MM.1S (cell line): ENCODE measurements at regions not wholly inside any gene's neighbourhood (a gene's known extent, or its start where the extent isn't known, plus 50 kb on each side); places are given as distances from the start of the nearest gene placed in this dataset.

Experiments used
- DNase-seq: peaks from one replicate; pipeline ENCODE4 v3.0.0-alpha.2; 2015
- H2AFZ ChIP-seq: fragments of 300-600 bp; sonication (generic); 2 replicates; pipeline ENCODE4 v1.6.0; 2016; ENCODE audit warnings: antibody characterized with exemption, low read length
- H3F3A ChIP-seq: fragments of 300-600 bp; sonication (generic); 2 replicates; pipeline ENCODE4 v1.6.1; 2016; ENCODE audit warnings: mild to moderate bottlenecking, antibody characterized with exemption, low read length, moderate library complexity, mixed read lengths; ENCODE audit not compliant: insufficient read depth
- H3K27ac ChIP-seq: fragments of 300-600 bp; sonication (generic); 2 replicates; pipeline ENCODE4 v1.5.1; 2016; ENCODE audit warnings: mild to moderate bottlenecking, low read length
- H3K27me3 ChIP-seq: fragments of 300-600 bp; sonication (generic); replicated peaks from 2 replicates; pipeline ENCODE4 v1.6.0; 2016; ENCODE audit warnings: low read length; ENCODE audit not compliant: insufficient read depth
- H3K36me3 ChIP-seq: fragments of 300-600 bp; sonication (generic); replicated peaks from 2 replicates; pipeline ENCODE4 v1.6.1; 2016; ENCODE audit warnings: mild to moderate bottlenecking, low read length, mixed read lengths; ENCODE audit not compliant: insufficient read depth
- H3K4me1 ChIP-seq: fragments of 300-600 bp; sonication (generic); 2 replicates; pipeline ENCODE4 v1.6.1; 2016; ENCODE audit warnings: low read length, mixed read lengths
- H3K4me2 ChIP-seq: fragments of 300-600 bp; sonication (generic); 2 replicates; pipeline ENCODE4 v1.6.0; 2016; ENCODE audit warnings: low read depth, low read length
- H3K4me3 ChIP-seq: fragments of 300-600 bp; sonication (generic); 2 replicates; pipeline ENCODE4 v1.5.1; 2016; ENCODE audit warnings: low read length, mixed read lengths
- H3K79me2 ChIP-seq: fragments of 300-600 bp; sonication (generic); 2 replicates; pipeline ENCODE4 v1.6.1; 2016; ENCODE audit warnings: mixed run types, low read length, mixed read lengths
- H3K9ac ChIP-seq: fragments of 300-600 bp; sonication (generic); 2 replicates; pipeline ENCODE4 v1.6.1; 2016; ENCODE audit warnings: low read length, mixed read lengths
- H3K9me2 ChIP-seq: fragments of 300-600 bp; sonication (generic); replicated peaks from 2 replicates; pipeline ENCODE4 v1.6.1; 2016; ENCODE audit warnings: mild to moderate bottlenecking, low read length, mixed read lengths; ENCODE audit not compliant: insufficient read depth
- H3K9me3 ChIP-seq: fragments of 300-600 bp; sonication (generic); replicated peaks from 2 replicates; pipeline ENCODE4 v1.6.1; 2016; ENCODE audit warnings: mild to moderate bottlenecking, low read length, mixed read lengths; ENCODE audit not compliant: insufficient read depth
- H4K20me1 ChIP-seq: fragments of 300-600 bp; sonication (generic); 2 replicates; pipeline ENCODE4 v1.6.1; 2016; ENCODE audit warnings: mild to moderate bottlenecking, low read length, moderate library complexity, mixed read lengths; ENCODE audit not compliant: insufficient read depth
- EZH2 ChIP-seq: fragments of 300-600 bp; sonication (generic); optimal IDR thresholded peaks from 2 replicates; pipeline ENCODE3; 2017; ENCODE audit warnings: low read depth, mild to moderate bottlenecking, antibody characterized with exemption, low read length, mixed read lengths
- EZH2phosphoT487 ChIP-seq: fragments of 300-600 bp; sonication (generic); IDR thresholded peaks from 2 replicates; pipeline ENCODE4 v1.6.1; 2018; ENCODE audit warnings: antibody characterized with exemption, low read length
- TF ChIP-seq, protein P1 (sequence below): fragments of 300-600 bp; sonication (generic); IDR thresholded peaks from 2 replicates; pipeline ENCODE4 v1.5.1; 2016; ENCODE audit warnings: antibody characterized with exemption, low read length, mixed read lengths

DNA sequence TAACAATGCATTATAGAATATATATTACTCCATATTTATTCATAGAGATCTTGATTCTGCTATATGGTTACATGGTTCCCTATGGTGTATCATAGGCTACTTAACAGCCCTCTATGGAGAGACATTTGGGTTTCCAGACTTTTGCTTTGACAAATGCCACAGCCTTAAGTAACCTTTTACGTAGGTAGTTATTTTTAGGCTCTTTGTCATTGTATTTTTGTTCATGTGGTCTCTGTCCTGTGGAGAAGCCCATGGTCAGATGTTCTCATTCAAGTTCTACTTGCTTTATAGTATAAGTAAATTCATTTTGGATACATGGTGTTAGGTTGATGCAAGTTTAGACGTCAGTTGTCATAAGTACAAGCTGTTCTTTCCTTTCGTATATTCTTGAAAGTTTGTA, 275.2 kb upstream of the THSD7B start:
- no peak overlapping the region for H3K4me3 ChIP-seq
- H4K20me1 ChIP-seq = no peaks in the 10 kb centered on the region
- no peak overlapping the region for H3K9ac ChIP-seq
- H3K4me1 ChIP-seq = no peaks in the 10 kb centered on the region
- H3F3A ChIP-seq = no peaks in the 10 kb centered on the region
- no peaks in the 10 kb centered on the region for H3K9me2 ChIP-seq
- H3K36me3 ChIP-seq = no peaks in the 10 kb centered on the region
- H3K9me3 ChIP-seq = no peaks in the 10 kb centered on the region
- no peaks in the 10 kb centered on the region for H3K79me2 ChIP-seq
- TF ChIP-seq EZH2phosphoT487 = no peak
- TF ChIP-seq, protein P1, sequence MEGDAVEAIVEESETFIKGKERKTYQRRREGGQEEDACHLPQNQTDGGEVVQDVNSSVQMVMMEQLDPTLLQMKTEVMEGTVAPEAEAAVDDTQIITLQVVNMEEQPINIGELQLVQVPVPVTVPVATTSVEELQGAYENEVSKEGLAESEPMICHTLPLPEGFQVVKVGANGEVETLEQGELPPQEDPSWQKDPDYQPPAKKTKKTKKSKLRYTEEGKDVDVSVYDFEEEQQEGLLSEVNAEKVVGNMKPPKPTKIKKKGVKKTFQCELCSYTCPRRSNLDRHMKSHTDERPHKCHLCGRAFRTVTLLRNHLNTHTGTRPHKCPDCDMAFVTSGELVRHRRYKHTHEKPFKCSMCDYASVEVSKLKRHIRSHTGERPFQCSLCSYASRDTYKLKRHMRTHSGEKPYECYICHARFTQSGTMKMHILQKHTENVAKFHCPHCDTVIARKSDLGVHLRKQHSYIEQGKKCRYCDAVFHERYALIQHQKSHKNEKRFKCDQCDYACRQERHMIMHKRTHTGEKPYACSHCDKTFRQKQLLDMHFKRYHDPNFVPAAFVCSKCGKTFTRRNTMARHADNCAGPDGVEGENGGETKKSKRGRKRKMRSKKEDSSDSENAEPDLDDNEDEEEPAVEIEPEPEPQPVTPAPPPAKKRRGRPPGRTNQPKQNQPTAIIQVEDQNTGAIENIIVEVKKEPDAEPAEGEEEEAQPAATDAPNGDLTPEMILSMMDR = no peak
- TF ChIP-seq EZH2 = no peak
- H2AFZ ChIP-seq = no peak overlapping the region
- no peak overlapping the region for H3K4me2 ChIP-seq
- no peak for DNase-seq
- H3K27ac ChIP-seq = no peak overlapping the region
- H3K27me3 ChIP-seq = no peaks in the 10 kb centered on the region

DNA sequence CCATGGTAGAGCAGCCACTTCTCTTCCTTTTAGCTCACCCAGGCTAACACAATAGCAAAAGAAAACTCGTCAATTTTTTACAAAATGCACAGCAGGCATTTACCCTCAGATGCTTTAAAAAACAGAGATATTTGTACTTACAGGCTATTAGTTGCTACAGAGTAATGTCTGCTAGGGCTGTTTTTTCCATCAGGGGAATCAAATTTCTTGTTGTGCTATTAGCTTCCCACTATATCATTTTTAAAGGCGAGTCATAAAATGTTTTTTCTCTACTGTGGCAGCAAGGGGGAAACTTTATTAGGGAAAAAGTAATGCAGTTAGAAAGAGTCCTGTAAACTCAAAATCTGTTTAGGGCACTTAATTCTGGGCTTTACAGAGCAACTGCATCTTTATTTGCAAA, 277.9 kb upstream of the THSD7B start:
- Histone ChIP-seq H3K4me3 (no peak overlapping the region), H3K27ac (no peak overlapping the region), H3K9ac (no peak overlapping the region), H4K20me1 (no peaks in the 10 kb centered on the region), H3K4me1 (no peaks in the 10 kb centered on the region), H3K9me2 (no peaks in the 10 kb centered on the region), H3K27me3 (no peaks in the 10 kb centered on the region), H2AFZ (no peak overlapping the region), H3F3A (no peaks in the 10 kb centered on the region), H3K4me2 (no peak overlapping the region), H3K36me3 (no peaks in the 10 kb centered on the region), H3K79me2 (no peaks in the 10 kb centered on the region), H3K9me3 (no peaks in the 10 kb centered on the region)
- DNase-seq = no peak
- TF ChIP-seq EZH2phosphoT487 (no peak), EZH2 (no peak)
- TF ChIP-seq, protein P1 = no peak

DNA sequence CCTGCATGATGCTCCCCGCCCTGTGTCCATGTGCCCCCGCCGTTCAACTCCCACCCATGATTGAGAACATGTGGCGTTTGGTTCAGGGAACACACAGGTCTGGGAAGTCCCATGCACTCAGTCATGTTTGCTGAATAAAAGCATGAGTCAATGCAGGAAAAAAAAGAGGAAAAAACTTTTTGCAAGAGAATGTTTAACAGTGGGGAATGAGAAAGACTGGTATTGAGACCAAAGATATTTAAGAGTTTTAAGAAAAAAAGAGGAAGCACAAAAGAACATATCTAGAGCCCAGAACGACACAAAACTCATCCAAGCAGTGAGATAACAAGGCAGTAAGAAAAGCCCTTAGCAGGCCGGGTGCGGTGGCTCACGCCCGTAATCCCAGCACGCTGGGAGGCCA, 279.2 kb upstream of the THSD7B start:
- Histone ChIP-seq H3K27me3 (no peaks in the 10 kb centered on the region), H3K27ac (no peak overlapping the region), H3K9me2 (no peaks in the 10 kb centered on the region), H3K36me3 (no peaks in the 10 kb centered on the region), H3K9ac (no peak overlapping the region), H3K79me2 (no peaks in the 10 kb centered on the region), H3K4me1 (no peaks in the 10 kb centered on the region), H3K4me2 (no peak overlapping the region), H4K20me1 (no peaks in the 10 kb centered on the region), H3K4me3 (no peak overlapping the region), H3F3A (no peaks in the 10 kb centered on the region), H3K9me3 (no peaks in the 10 kb centered on the region), H2AFZ (no peak overlapping the region)
- no peak for TF ChIP-seq EZH2phosphoT487
- TF ChIP-seq, protein P1 = no peak
- TF ChIP-seq EZH2 = no peak
- DNase-seq = no peak

DNA sequence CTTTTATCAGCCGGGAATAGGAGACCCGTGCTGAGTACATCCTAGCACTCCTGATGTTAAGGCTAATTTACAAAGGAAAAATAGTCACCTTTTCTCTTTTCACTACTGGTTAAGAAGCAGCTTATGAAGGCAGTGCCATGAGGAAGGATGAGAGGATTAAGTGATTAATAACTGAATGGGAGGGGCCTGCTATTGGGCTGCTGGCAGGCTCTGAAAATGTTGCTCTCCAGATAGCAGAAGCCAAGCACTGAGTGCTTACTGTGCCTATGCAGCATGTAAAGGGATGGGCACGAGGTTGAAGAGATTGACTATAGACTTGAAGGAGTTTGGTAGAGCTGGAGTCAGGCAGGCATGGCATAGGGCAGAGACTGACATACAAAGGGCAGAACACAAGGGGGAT, 282.4 kb upstream of the THSD7B start:
- no peak for DNase-seq
- H3K36me3 ChIP-seq = no peaks in the 10 kb centered on the region
- TF ChIP-seq EZH2phosphoT487 = no peak
- no peak for TF ChIP-seq EZH2
- TF ChIP-seq, protein P1 = no peak
- H3K9me2 ChIP-seq = no peaks in the 10 kb centered on the region
- no peaks in the 10 kb centered on the region for H3K79me2 ChIP-seq
- H3K27me3 ChIP-seq = no peaks in the 10 kb centered on the region
- no peak overlapping the region for H3K9ac ChIP-seq
- no peaks in the 10 kb centered on the region for H3F3A ChIP-seq
- no peak overlapping the region for H3K27ac ChIP-seq
- H3K4me1 ChIP-seq = no peaks in the 10 kb centered on the region
- no peaks in the 10 kb centered on the region for H4K20me1 ChIP-seq
- H3K9me3 ChIP-seq = no peaks in the 10 kb centered on the region
- H3K4me2 ChIP-seq = no peak overlapping the region
- H3K4me3 ChIP-seq = no peak overlapping the region
- H2AFZ ChIP-seq = no peak overlapping the region
